ENCODE measurements at regions not wholly inside any gene's neighbourhood (a gene's known extent, or its start where the extent isn't known, plus 50 kb on each side); places are given as distances from the start of the nearest gene placed in this dataset.

- TF ChIP-seq, protein P1, sequence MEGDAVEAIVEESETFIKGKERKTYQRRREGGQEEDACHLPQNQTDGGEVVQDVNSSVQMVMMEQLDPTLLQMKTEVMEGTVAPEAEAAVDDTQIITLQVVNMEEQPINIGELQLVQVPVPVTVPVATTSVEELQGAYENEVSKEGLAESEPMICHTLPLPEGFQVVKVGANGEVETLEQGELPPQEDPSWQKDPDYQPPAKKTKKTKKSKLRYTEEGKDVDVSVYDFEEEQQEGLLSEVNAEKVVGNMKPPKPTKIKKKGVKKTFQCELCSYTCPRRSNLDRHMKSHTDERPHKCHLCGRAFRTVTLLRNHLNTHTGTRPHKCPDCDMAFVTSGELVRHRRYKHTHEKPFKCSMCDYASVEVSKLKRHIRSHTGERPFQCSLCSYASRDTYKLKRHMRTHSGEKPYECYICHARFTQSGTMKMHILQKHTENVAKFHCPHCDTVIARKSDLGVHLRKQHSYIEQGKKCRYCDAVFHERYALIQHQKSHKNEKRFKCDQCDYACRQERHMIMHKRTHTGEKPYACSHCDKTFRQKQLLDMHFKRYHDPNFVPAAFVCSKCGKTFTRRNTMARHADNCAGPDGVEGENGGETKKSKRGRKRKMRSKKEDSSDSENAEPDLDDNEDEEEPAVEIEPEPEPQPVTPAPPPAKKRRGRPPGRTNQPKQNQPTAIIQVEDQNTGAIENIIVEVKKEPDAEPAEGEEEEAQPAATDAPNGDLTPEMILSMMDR (IDR thresholded peaks at IDR 0.05): no peak
- Mint-ChIP-seq H3K9me3 (ENCODE audit: low read depth) (no peaks in the 10 kb centered on the region), H3K4me1 (ENCODE audit: low read depth) (no peaks in the 10 kb centered on the region), H3K27ac (ENCODE audit: unreplicated experiment) (no peak overlapping the region), H3K4me3 (ENCODE audit: unreplicated experiment) (no peak overlapping the region), H3K36me3 (ENCODE audit: low read depth) (no peaks in the 10 kb centered on the region), H3K27me3 (ENCODE audit: low read depth) (no peaks in the 10 kb centered on the region)
- DNase-seq (ENCODE audit: low spot score): no peak
These were observed 271.6 kb downstream of the ZNF516 start for GRCh38 chr18:76223403-76223802.

DNA sequence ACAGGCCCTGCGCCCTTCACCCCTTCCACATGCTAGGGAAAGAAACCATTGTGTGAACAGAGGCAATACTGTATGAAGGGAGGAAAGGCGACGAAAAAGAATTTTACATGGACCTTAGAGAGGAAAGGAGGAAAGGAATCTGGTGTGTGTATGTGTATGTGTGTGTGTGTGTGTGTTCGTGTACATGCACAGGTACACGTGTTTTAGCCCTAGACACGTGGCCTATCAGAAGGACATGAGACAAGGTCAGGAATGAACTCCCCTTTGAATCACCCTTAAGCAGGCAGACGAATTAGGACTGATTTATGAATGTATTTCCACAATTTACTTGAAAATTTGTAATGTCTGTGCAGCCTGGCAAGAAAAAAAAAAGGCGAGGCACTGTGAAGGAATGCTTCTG, 276.0 kb downstream of the ZNF516 start:
- no peak overlapping the region for H3K27ac Mint-ChIP-seq (ENCODE audit: unreplicated experiment)
- no peaks in the 10 kb centered on the region for H3K27me3 Mint-ChIP-seq (ENCODE audit: low read depth)
- no peaks in the 10 kb centered on the region for H3K4me1 Mint-ChIP-seq (ENCODE audit: low read depth)
- no peak for DNase-seq (ENCODE audit: low spot score)
- no peak overlapping the region for H3K4me3 Mint-ChIP-seq (ENCODE audit: unreplicated experiment)
- H3K9me3 Mint-ChIP-seq (ENCODE audit: low read depth): no peaks in the 10 kb centered on the region
- TF ChIP-seq, protein P1 (IDR thresholded peaks at IDR 0.05): no peak
- H3K36me3 Mint-ChIP-seq (ENCODE audit: low read depth): no peaks in the 10 kb centered on the region

GRCh38 chr18:76216096-76216495, 278.9 kb downstream of the ZNF516 start:
- Mint-ChIP-seq H3K9me3 (ENCODE audit: low read depth) (no peaks in the 10 kb centered on the region), H3K36me3 (ENCODE audit: low read depth) (no peaks in the 10 kb centered on the region), H3K27me3 (ENCODE audit: low read depth) (peaks cover 2% of the 10 kb centered on the region), H3K4me1 (ENCODE audit: low read depth) (no peaks in the 10 kb centered on the region), H3K4me3 (ENCODE audit: unreplicated experiment) (no peak overlapping the region), H3K27ac (ENCODE audit: unreplicated experiment) (no peak overlapping the region)
- no peak for DNase-seq (ENCODE audit: low spot score)
- TF ChIP-seq, protein P1 (IDR thresholded peaks at IDR 0.05): no peak

GRCh38 chr18:76213991-76214390, 281.1 kb downstream of the ZNF516 start:
- Mint-ChIP-seq H3K36me3 (ENCODE audit: low read depth) (no peaks in the 10 kb centered on the region), H3K9me3 (ENCODE audit: low read depth) (no peaks in the 10 kb centered on the region), H3K27ac (ENCODE audit: unreplicated experiment) (no peak overlapping the region), H3K4me1 (ENCODE audit: low read depth) (no peaks in the 10 kb centered on the region), H3K27me3 (ENCODE audit: low read depth) (peaks cover 2% of the 10 kb centered on the region), H3K4me3 (ENCODE audit: unreplicated experiment) (no peak overlapping the region)
- TF ChIP-seq, protein P1 (IDR thresholded peaks at IDR 0.05): no peak
- DNase-seq (ENCODE audit: low spot score): no peak

DNA sequence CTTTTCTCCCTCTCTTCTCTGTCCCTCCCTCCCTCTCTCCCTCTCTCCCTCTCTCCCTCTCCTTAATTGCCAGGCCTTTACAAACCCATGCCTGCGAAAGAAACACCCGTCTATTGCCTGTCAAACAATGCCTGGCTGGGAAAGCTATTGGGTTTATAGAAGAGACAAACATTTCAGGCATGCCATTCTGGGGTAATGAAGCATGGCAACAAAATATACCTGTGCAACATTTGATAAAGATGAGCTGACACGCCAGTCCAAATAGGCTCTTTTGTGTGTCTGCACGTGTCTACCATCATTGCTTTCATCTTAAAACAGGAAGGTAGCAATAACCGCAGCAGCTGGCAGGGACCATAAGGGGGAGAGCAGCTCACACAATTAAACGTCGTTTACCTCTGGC, 282.1 kb downstream of the ZNF516 start:
- TF ChIP-seq, protein P1 (IDR thresholded peaks at IDR 0.05): no peak
- no peaks in the 10 kb centered on the region for H3K9me3 Mint-ChIP-seq (ENCODE audit: low read depth)

More for the DNA sequence above, 282.1 kb downstream of the ZNF516 start:
- DNase-seq (ENCODE audit: low spot score): no peak
- no peak overlapping the region for H3K27ac Mint-ChIP-seq (ENCODE audit: unreplicated experiment)
- H3K27me3 Mint-ChIP-seq (ENCODE audit: low read depth): peaks cover 2% of the 10 kb centered on the region
- H3K4me3 Mint-ChIP-seq (ENCODE audit: unreplicated experiment): no peak overlapping the region
- H3K36me3 Mint-ChIP-seq (ENCODE audit: low read depth): no peaks in the 10 kb centered on the region
- no peaks in the 10 kb centered on the region for H3K4me1 Mint-ChIP-seq (ENCODE audit: low read depth)
